Suprapubic skin (tissue), 4 donors: ENCODE measurements at regions not wholly inside any gene's neighbourhood (a gene's known extent, or its start where the extent isn't known, plus 50 kb on each side); places are given as distances from the start of the nearest gene placed in this dataset.

ENCODE experiments used
- CTCF ChIP-seq, 2 donors: fragments of 200-600 bp in 1 of 2; fragments of 450-650 bp in 1 of 2; sonication (generic) in 1 of 2; IDR thresholded peaks; one replicate each; pipeline ENCODE4 v1.5.1; 2016 to 2019; ENCODE audit warnings: antibody characterized with exemption in 2 of 2, mild to moderate bottlenecking in 1 of 2, moderate library complexity in 1 of 2
- POLR2A ChIP-seq, 2 donors: fragments of 450-650 bp; IDR thresholded peaks; one replicate each; pipeline ENCODE4 v1.6.1; 2017; ENCODE audit warnings: antibody characterized with exemption in 2 of 2, mild to moderate bottlenecking in 2 of 2, moderate library complexity in 2 of 2
- POLR2AphosphoS5 ChIP-seq, 3 donors: sonication (generic); formaldehyde crosslinking; IDR thresholded peaks; one replicate each; pipeline ENCODE4 v1.6.1; 2017; ENCODE audit warnings: antibody characterized with exemption in 3 of 3

- no peak for TF ChIP-seq POLR2A (IDR thresholded peaks at IDR 0.05)
- no peak for TF ChIP-seq CTCF (IDR thresholded peaks at IDR 0.05)
- TF ChIP-seq POLR2AphosphoS5 (IDR thresholded peaks at IDR 0.05), result no peak
These were observed 140.0 kb upstream of the HMHB1 start for GRCh38 chr5:143671674-143672569.
